ENCODE measurements at regions not wholly inside any gene's neighbourhood (a gene's known extent, or its start where the extent isn't known, plus 50 kb on each side); places are given as distances from the start of the nearest gene placed in this dataset.
A peak's percentile ranks its signal among the peaks of the same experiment; 100 is the strongest.

DNA sequence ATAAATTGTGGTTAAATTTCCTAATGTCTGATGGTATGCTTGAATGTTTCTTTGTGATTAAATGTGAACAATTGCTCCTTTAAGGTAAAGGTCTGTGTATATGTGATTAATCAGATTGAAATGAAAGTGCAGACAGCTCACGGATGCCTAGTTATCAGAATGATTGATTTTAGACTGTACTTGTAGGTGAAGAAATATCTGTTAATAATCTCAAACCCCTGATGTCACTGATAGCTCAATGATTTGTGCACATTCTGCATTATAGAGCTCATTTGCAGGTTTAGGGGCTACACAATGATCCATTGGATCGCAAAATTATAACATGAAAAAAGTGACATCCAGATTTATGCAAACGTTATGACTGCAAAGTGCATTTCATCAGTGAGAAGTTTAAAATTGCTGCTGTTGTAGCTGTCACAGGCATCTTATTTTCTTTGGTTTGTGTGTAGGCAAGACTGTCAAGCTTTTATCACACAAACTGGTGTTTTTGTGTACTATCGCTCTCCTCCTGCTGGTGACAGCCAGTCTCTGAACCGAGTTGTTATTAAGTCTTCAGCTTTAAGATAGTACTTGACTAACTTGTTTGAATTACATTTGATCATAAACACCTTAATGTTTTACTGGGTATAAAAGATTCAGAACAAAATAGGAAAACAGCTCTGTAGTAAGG is 103.4 kb upstream of the RMST start:
- no peak for DNase-seq (ENCODE audit: extremely low read depth, insufficient read length)
- TF ChIP-seq, protein P1, sequence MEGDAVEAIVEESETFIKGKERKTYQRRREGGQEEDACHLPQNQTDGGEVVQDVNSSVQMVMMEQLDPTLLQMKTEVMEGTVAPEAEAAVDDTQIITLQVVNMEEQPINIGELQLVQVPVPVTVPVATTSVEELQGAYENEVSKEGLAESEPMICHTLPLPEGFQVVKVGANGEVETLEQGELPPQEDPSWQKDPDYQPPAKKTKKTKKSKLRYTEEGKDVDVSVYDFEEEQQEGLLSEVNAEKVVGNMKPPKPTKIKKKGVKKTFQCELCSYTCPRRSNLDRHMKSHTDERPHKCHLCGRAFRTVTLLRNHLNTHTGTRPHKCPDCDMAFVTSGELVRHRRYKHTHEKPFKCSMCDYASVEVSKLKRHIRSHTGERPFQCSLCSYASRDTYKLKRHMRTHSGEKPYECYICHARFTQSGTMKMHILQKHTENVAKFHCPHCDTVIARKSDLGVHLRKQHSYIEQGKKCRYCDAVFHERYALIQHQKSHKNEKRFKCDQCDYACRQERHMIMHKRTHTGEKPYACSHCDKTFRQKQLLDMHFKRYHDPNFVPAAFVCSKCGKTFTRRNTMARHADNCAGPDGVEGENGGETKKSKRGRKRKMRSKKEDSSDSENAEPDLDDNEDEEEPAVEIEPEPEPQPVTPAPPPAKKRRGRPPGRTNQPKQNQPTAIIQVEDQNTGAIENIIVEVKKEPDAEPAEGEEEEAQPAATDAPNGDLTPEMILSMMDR (IDR thresholded peaks at IDR 0.05; ENCODE audit: insufficient read depth, low read length, poor library complexity, severe bottlenecking) = no peak
- Histone ChIP-seq H3K27me3 (replicated peaks; ENCODE audit: control insufficient read depth, insufficient read depth, low read length) (no peaks in the 10 kb centered on the region; the same call in 1 of the 2 replicates), H3K36me3 (ENCODE audit: control insufficient read depth, insufficient read depth, low read length) (no peaks in the 10 kb centered on the region), H3K4me3 (replicated peaks; ENCODE audit: low read depth, low read length) (no peak overlapping the region)

DNA sequence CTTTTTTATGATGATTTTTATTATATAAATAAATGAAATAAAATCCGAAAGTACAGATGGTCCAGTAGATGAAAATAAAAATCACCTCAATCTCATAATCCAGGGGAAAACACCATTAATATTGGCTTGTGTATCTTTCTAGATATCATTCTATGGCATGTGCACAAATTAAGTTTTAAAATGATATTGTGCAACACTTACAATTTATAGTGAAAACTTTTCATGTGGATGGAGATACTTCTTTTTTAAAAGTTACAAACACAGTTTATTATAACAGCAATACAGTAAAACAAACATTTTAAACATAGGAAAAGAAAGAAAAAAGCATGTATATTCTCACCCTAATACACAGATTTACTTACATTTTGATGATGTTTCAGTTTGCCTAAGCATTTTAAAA is 98.9 kb upstream of the RMST start:
- DNase-seq (ENCODE audit: extremely low read depth, insufficient read length) = no peak
- no peaks in the 10 kb centered on the region for H3K36me3 ChIP-seq (ENCODE audit: control insufficient read depth, insufficient read depth, low read length)
- H3K27me3 ChIP-seq (replicated peaks; ENCODE audit: control insufficient read depth, insufficient read depth, low read length) = no peaks in the 10 kb centered on the region; the same call in 1 of the 2 replicates
- H3K4me3 ChIP-seq (replicated peaks; ENCODE audit: low read depth, low read length) = no peak overlapping the region
- TF ChIP-seq, protein P1 (IDR thresholded peaks at IDR 0.05; ENCODE audit: insufficient read depth, low read length, poor library complexity, severe bottlenecking) = no peak

DNA sequence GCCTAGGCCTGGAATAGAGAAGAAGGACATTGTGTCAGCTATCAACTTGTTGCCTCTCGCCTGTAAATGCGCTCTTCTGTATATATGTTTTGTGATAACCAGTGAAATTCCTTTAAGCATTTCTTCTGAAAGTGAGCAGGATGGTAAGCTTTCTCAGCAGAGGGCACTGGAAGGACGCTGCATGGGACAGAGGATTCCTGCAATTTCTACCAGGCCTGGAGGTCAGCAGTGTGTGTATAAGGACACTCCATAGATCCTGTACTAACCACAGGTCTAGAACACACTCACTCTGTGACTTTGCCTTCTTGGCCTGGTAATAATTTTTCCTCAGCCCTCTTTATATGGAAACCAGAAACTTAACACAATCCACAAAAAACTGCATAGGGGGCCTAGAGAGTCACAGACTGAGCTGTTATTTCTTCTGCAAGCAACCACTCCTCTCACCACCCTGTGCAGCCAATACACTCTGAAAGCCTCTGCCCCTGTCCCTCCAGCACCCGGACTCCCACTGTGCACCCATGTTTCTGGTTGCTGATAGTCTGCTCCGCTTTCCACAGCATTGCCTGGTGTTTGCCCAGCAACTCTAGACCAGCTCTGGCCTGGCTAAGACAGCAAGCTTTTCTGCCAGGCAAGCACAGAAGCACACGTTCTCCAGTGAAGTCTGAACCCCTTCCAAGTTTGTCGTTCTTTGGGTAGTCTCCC is 94.0 kb upstream of the RMST start:
- TF ChIP-seq, protein P1 (IDR thresholded peaks at IDR 0.05; ENCODE audit: insufficient read depth, low read length, poor library complexity, severe bottlenecking) = no peak
- H3K36me3 ChIP-seq (ENCODE audit: control insufficient read depth, insufficient read depth, low read length) = no peaks in the 10 kb centered on the region
- no peaks in the 10 kb centered on the region for H3K27me3 ChIP-seq (replicated peaks; ENCODE audit: control insufficient read depth, insufficient read depth, low read length)
- DNase-seq (ENCODE audit: extremely low read depth, insufficient read length) = no peak
- no peak overlapping the region for H3K4me3 ChIP-seq (replicated peaks; ENCODE audit: low read depth, low read length)

DNA sequence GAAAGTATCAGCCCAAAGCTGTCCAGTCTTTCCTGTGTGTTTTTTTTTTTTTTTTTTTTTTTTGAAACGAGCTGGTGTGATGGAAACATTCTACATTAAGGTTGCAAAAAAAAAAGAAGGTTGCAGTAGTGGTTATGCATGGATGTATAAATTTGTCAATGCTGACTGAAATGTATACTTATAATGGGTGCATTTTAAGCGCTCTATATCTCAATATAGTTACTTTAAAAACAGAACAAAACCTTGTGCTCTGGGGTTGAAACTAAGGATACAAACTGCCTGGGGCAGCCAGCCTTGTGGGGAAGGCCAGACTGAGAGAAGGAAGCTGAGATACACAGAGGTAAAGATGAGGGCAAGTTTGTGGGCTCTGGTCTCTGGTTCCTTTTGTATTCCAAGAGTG is 87.3 kb upstream of the RMST start:
- H3K4me3 ChIP-seq (replicated peaks; ENCODE audit: low read depth, low read length) = no peak overlapping the region
- no peaks in the 10 kb centered on the region for H3K36me3 ChIP-seq (ENCODE audit: control insufficient read depth, insufficient read depth, low read length)
- TF ChIP-seq, protein P1 (IDR thresholded peaks at IDR 0.05; ENCODE audit: insufficient read depth, low read length, poor library complexity, severe bottlenecking) = no peak
- H3K27me3 ChIP-seq (replicated peaks; ENCODE audit: control insufficient read depth, insufficient read depth, low read length) = no peaks in the 10 kb centered on the region
- DNase-seq (ENCODE audit: extremely low read depth, insufficient read length) = peak; percentile 46

DNA sequence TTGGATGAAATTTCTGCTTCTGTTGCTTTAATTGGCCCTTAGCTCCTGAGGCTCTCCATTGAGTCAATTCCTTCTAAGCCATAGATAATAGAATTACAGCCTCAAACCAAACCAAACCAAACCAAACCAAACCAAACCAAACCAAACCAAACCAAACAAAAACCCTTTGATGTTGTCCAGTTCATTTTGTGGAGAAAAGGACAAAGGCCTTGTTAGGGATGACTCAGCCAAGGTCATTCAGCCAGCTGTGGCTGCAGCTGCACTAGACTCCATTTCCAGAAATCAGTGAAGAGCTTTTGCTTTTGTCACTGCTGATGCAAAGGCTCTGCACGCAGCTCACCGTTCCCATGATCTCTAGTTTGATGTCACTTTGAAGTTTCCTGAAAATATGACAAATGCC is 82.2 kb upstream of the RMST start:
- TF ChIP-seq, protein P1 (IDR thresholded peaks at IDR 0.05; ENCODE audit: insufficient read depth, low read length, poor library complexity, severe bottlenecking) = no peak
- no peaks in the 10 kb centered on the region for H3K36me3 ChIP-seq (ENCODE audit: control insufficient read depth, insufficient read depth, low read length)
- H3K4me3 ChIP-seq (replicated peaks; ENCODE audit: low read depth, low read length) = no peak overlapping the region
- DNase-seq (ENCODE audit: extremely low read depth, insufficient read length) = no peak
- no peaks in the 10 kb centered on the region for H3K27me3 ChIP-seq (replicated peaks; ENCODE audit: control insufficient read depth, insufficient read depth, low read length)

All from GM06990 (cell line).